Stomach (tissue), 4 donors: ENCODE measurements at regions not wholly inside any gene's neighbourhood (a gene's known extent, or its start where the extent isn't known, plus 50 kb on each side); places are given as distances from the start of the nearest gene placed in this dataset.

Source experiments
- CTCF ChIP-seq, 7 experiments: fragments of 450-650 bp in 4 of 7; fragments of 200-600 bp in 3 of 7; sonication (generic) in 3 of 7; IDR thresholded peaks; one replicate each; pipeline ENCODE4 v1.5.1; 2016 to 2019; ENCODE audit warnings: antibody characterized with exemption in 7 of 7, control low read depth in 2 of 7, mild to moderate bottlenecking in 1 of 7
- EP300 ChIP-seq: sonication (generic); formaldehyde crosslinking; IDR thresholded peaks from one replicate; pipeline ENCODE4 v1.6.1; 2017; ENCODE audit warnings: antibody characterized with exemption
- POLR2A ChIP-seq, 4 donors: fragments of 450-650 bp; IDR thresholded peaks; one replicate each; pipeline ENCODE4 v1.6.1; 2016; ENCODE audit warnings: antibody characterized with exemption in 4 of 4, control low read depth in 2 of 4, mild to moderate bottlenecking in 1 of 4, moderate library complexity in 1 of 4
- POLR2AphosphoS5 ChIP-seq, 3 donors: sonication (generic); formaldehyde crosslinking; IDR thresholded peaks; one replicate each; pipeline ENCODE4 v1.6.1; 2016; ENCODE audit warnings: antibody characterized with exemption in 3 of 3

DNA sequence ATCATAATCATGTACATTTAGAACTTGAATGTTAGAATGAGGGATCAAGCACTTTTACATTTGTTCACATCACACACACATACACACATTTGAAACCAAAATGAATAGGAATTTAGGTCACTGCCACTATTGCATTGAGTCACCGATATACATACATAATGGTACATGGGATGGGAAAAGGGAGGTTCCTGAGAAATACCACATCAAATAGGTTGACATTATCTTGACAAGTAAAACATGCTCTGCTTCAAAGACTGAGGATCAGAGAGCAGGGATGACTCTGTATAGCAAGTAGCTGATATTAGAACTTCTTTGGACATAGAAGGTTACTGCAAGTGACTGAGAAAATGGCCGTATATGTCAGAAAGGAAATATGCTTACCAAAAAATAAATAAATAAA, 847.2 kb downstream of the PLOD2 start:
- TF ChIP-seq CTCF (IDR thresholded peaks at IDR 0.05): no peak
- no peak for TF ChIP-seq POLR2AphosphoS5 (IDR thresholded peaks at IDR 0.05)
- TF ChIP-seq POLR2A (IDR thresholded peaks at IDR 0.05): no peak
- no peak for TF ChIP-seq EP300
